Small intestine (tissue), 7 donors: ENCODE measurements at regions not wholly inside any gene's neighbourhood (a gene's known extent, or its start where the extent isn't known, plus 50 kb on each side); places are given as distances from the start of the nearest gene placed in this dataset.

Experiments used
- DNase-seq, 2 donors: peaks; one replicate each; pipeline versions ENCODE4 v3.0.0 to v3.0.0-alpha.2; 2013
- FAIRE-seq: peaks from 2 replicates; lab custom pipeline; 2012; peaks lifted over from hg19 to GRCh38; lab: Jason Lieb, UNC
- H3K27ac ChIP-seq, 3 donors: one replicate each; pipeline ENCODE4 v1.5.1; 2013; ENCODE audit warnings: low read length in 2 of 3, mild to moderate bottlenecking in 2 of 3, control low read depth in 1 of 3, inconsistent platforms in 1 of 3, low read depth in 1 of 3, moderate library complexity in 1 of 3
- H3K27me3 ChIP-seq, 3 donors: one replicate each; pipeline ENCODE4 v1.6.1; 2013; ENCODE audit warnings: low read length in 3 of 3, inconsistent platforms in 1 of 3; ENCODE audit not compliant: control insufficient read depth in 3 of 3, insufficient read depth in 3 of 3
- H3K36me3 ChIP-seq, 3 donors: one replicate each; pipeline ENCODE4 v1.6.1; 2013; ENCODE audit warnings: low read length in 3 of 3, inconsistent platforms in 1 of 3, low read depth in 1 of 3, mild to moderate bottlenecking in 1 of 3, moderate library complexity in 1 of 3; ENCODE audit not compliant: control insufficient read depth in 3 of 3, insufficient read depth in 2 of 3
- H3K4me1 ChIP-seq, 3 donors: one replicate each; pipeline ENCODE4 v1.6.1; 2013; ENCODE audit warnings: low read length in 2 of 3, inconsistent platforms in 1 of 3, low read depth in 1 of 3, mild to moderate bottlenecking in 1 of 3, moderate library complexity in 1 of 3; ENCODE audit not compliant: control insufficient read depth in 3 of 3, insufficient read depth in 2 of 3
- H3K4me3 ChIP-seq, 3 donors: one replicate each; pipeline ENCODE4 v1.5.1; 2013; ENCODE audit warnings: low read length in 3 of 3, control low read depth in 1 of 3, inconsistent platforms in 1 of 3, low read depth in 1 of 3, mild to moderate bottlenecking in 1 of 3, moderate library complexity in 1 of 3
- H3K9me3 ChIP-seq, 2 donors: one replicate each; pipeline ENCODE4 v1.6.1; 2013; ENCODE audit warnings: low read depth in 1 of 2, low read length in 1 of 2; ENCODE audit not compliant: control insufficient read depth in 2 of 2, insufficient read depth in 1 of 2
- WGBS, 3 donors: extraction: QIAGEN DNeasy Blood & Tissue Kit; methylation state at CpG; one replicate each; pipeline ENCODE4 v1.1.7; 2013; 5-methylcytosine and 5-hydroxymethylcytosine counted together
- donor health status: healthy with polysubstance abuse.
- donor health status: control.
- donor health status: control.
- donor health status: Bipolar disorder and iron deficiency.
- donor health status: healthy.

DNA sequence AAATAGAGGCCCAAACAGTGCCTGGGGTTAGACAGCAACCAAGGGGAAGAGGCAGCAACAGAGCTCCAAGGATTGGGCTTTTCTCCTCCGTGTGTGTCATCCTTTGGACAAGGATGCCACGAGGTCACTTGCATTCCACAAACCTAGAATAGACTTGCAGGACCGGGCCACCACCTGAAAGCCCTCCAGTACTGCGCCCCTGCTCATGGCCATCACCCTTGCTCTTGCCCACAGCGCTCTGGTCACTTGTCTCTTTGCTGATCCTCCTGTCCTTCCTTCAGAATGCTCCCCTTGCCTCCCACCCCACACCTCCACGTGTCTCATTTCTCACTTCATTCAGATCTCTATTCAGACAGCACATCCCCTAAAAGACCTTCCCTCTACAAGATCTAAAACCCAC lies 247.4 kb downstream of the MATN1 start:
- H3K4me1 ChIP-seq, result no peaks in the 10 kb centered on the region
- peaks cover 0 to 11% of the 10 kb centered on the region in 2 donors for H3K9me3 ChIP-seq
- 57 to 67% (median 62%) methylated on average over 6 of the region's 6 CpGs for WGBS, 3 donors
- no peak overlapping the region for H3K4me3 ChIP-seq
- H3K27me3 ChIP-seq, result no peaks in the 10 kb centered on the region
- no peak for FAIRE-seq
- no peaks in the 10 kb centered on the region for H3K36me3 ChIP-seq
- no peak overlapping the region for H3K27ac ChIP-seq
- DNase-seq, result no peak

GRCh38 chr1:30475201-30475600 lies 248.2 kb downstream of the MATN1 start:
- H3K27me3 ChIP-seq, result no peaks in the 10 kb centered on the region
- no peaks in the 10 kb centered on the region for H3K4me1 ChIP-seq
- peaks cover 0 to 4% of the 10 kb centered on the region in 2 donors for H3K9me3 ChIP-seq
- no peak overlapping the region for H3K27ac ChIP-seq
- FAIRE-seq, result no peak
- no peaks in the 10 kb centered on the region for H3K36me3 ChIP-seq
- DNase-seq, result no peak
- WGBS, 3 donors, result 85 to 87% (median 85%) methylated on average over 9 of the region's 9 CpGs
- H3K4me3 ChIP-seq, result no peak overlapping the region

- Histone ChIP-seq H3K27me3 (no peaks in the 10 kb centered on the region), H3K9me3 (peaks cover 0 to under 1% of the 10 kb centered on the region in 2 donors), H3K27ac (no peak overlapping the region), H3K4me3 (no peak overlapping the region), H3K4me1 (no peaks in the 10 kb centered on the region), H3K36me3 (no peaks in the 10 kb centered on the region)
- no peak for FAIRE-seq
- no peak for DNase-seq
- 58 to 70% (median 63%) methylated on average over 9 of the region's 9 CpGs for WGBS, 3 donors
Measured at GRCh38 chr1:30474818-30475200, 248.6 kb downstream of the MATN1 start.

- no peak overlapping the region for H3K4me3 ChIP-seq
- no peaks in the 10 kb centered on the region for H3K27me3 ChIP-seq
- DNase-seq (no peak), FAIRE-seq (no peak)
- 70 to 76% (median 71%) methylated on average over 8 of the region's 8 CpGs for WGBS, 3 donors
- no peak overlapping the region for H3K27ac ChIP-seq
- H3K9me3 ChIP-seq, result no peaks in the 10 kb centered on the region
- H3K4me1 ChIP-seq, result no peaks in the 10 kb centered on the region
- no peaks in the 10 kb centered on the region for H3K36me3 ChIP-seq
Measured at GRCh38 chr1:30473922-30474817, 249.2 kb downstream of the MATN1 start.

- Histone ChIP-seq H3K4me1 (no peaks in the 10 kb centered on the region), H3K27me3 (peaks cover 0 to 5% (median 0%) of the 10 kb centered on the region in 3 donors), H3K9me3 (no peaks in the 10 kb centered on the region), H3K4me3 (no peak overlapping the region), H3K27ac (no peak overlapping the region), H3K36me3 (no peaks in the 10 kb centered on the region)
- 67 to 75% (median 70%) methylated on average over 7 of the region's 7 CpGs for WGBS, 3 donors
- FAIRE-seq (no peak), DNase-seq (no peak)
Measured at GRCh38 chr1:30472526-30472925, 250.9 kb downstream of the MATN1 start.

DNA sequence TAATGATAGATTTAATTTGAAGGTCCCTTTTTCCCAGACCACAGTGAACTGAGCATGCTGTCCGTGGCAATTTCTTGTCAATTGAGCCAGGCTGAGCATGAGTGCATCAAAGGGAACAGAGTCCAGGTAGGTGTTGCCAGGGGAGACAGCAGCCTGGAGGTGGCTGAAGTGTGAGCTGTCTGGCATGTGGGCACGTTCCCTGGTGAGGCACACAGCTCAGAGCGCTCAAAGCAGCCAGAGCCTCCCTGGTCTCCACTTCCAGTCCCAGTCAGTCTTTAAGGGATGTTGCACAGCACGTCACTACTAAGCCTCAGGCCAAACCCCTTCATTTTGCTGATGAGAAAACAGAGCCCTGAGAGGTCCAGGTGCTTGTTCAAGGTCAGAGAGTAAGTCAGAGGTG lies 251.4 kb downstream of the MATN1 start:
- Histone ChIP-seq H3K4me1 (no peaks in the 10 kb centered on the region), H3K27me3 (peaks cover 0 to 5% (median 0%) of the 10 kb centered on the region in 3 donors), H3K9me3 (no peaks in the 10 kb centered on the region), H3K27ac (no peak overlapping the region), H3K36me3 (no peaks in the 10 kb centered on the region), H3K4me3 (no peak overlapping the region)
- no peak for FAIRE-seq
- 38 to 63% (median 40%) methylated on average over 4 of the region's 4 CpGs for WGBS, 3 donors
- peak in 1 of 2 donors; percentile 10 for DNase-seq

GRCh38 chr1:30471307-30471706 lies 252.1 kb downstream of the MATN1 start:
- H3K27me3 ChIP-seq, result peaks cover 0 to 5% (median 0%) of the 10 kb centered on the region in 3 donors
- DNase-seq (no peak), FAIRE-seq (no peak)
- H3K4me1 ChIP-seq, result no peaks in the 10 kb centered on the region
- H3K4me3 ChIP-seq, result no peak overlapping the region
- no peaks in the 10 kb centered on the region for H3K9me3 ChIP-seq
- H3K27ac ChIP-seq, result no peak overlapping the region
- no peaks in the 10 kb centered on the region for H3K36me3 ChIP-seq
- WGBS, 3 donors, result 83 to 84% (median 83%) methylated on average over 2 of the region's 2 CpGs

DNA sequence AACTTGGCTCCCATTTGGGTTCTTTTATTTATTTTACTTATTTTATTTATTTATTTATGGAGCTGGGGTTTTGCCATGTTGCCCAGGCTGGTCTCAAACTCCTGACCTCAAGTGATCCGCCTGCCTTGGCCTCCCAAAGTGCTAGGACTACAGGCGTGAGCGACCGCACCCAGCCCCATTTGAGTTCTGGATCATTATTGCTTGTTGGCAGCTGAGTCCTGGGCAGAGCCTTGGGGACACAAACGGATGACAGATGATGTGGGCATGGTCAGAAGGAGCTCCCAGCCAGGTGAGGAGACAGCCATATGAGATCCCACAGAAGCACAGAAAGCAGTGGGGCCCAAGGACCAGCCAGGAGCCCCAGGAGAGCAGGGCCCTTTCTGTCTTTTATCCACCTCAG lies 254.0 kb downstream of the MATN1 start:
- Histone ChIP-seq H3K27me3 (peaks cover 0 to 5% (median 0%) of the 10 kb centered on the region in 3 donors), H3K9me3 (no peaks in the 10 kb centered on the region), H3K27ac (no peak overlapping the region), H3K4me1 (no peaks in the 10 kb centered on the region), H3K4me3 (no peak overlapping the region), H3K36me3 (no peaks in the 10 kb centered on the region)
- FAIRE-seq, result no peak
- no peak for DNase-seq
- WGBS, 3 donors, result 40 to 65% (median 58%) methylated on average over 5 of the region's 5 CpGs
